SK-N-SH (cell line): ENCODE measurements at regions not wholly inside any gene's neighbourhood (a gene's known extent, or its start where the extent isn't known, plus 50 kb on each side); places are given as distances from the start of the nearest gene placed in this dataset.

Experiments used
- CTCF ChIA-PET: fragments of 300-600, 350-600 bp; formaldehyde crosslinking; extraction: SDS; loops from one replicate; lab custom pipeline; 2021; lab: Yijun Ruan, JAX
- POLR2A ChIA-PET: fragments of 350-600 bp; sonication (Branson Sonifier 250); formaldehyde crosslinking; extraction: SDS; loops from one replicate; lab custom pipeline; 2020; ENCODE audit warnings: antibody characterized with exemption, inconsistent platforms; lab: Yijun Ruan, JAX
- DNase-seq: peaks from one replicate; pipeline ENCODE4 v3.0.0; 2012
- H2AFZ ChIP-seq: fragments of 200-600 bp; sonication (generic); 2 replicates; pipeline ENCODE4 v1.8.1; 2016; ENCODE audit warnings: antibody characterized with exemption, mild to moderate bottlenecking, low read depth
- H3F3A ChIP-seq: fragments of 200-600 bp; sonication (generic); replicated peaks from 2 replicates; pipeline ENCODE3; 2016; ENCODE audit warnings: antibody characterized with exemption, mild to moderate bottlenecking; ENCODE audit not compliant: insufficient read depth
- H3K27ac ChIP-seq, 2 experiments: fragments of 200-500 bp in 1 of 2; fragments of 200-600 bp in 1 of 2; sonication (Bioruptor generic) in 1 of 2; sonication (generic), shearing (Covaris generic) in 1 of 2; 2 replicates each; pipeline versions ENCODE4 v1.5.1 to v1.6.1; 2014 to 2016; ENCODE audit warnings: low read depth in 2 of 2, inconsistent platforms in 1 of 2, low read length in 1 of 2, mild to moderate bottlenecking in 1 of 2, mixed read lengths in 1 of 2
- H3K27me3 ChIP-seq: fragments of 200-600 bp; sonication (generic), shearing (Covaris generic); 2 replicates; pipeline ENCODE4 v1.6.1; 2016; ENCODE audit warnings: mixed run types; ENCODE audit not compliant: insufficient read depth
- H3K36me3 ChIP-seq, 2 experiments: fragments of 200-500 bp in 1 of 2; fragments of 200-600 bp in 1 of 2; sonication (Bioruptor generic) in 1 of 2; sonication (generic) in 1 of 2; replicated peaks in 1 of 2; 2 replicates each; pipeline versions ENCODE3 to v1.5.1; 2014 to 2016; ENCODE audit warnings: low read length in 1 of 2, mild to moderate bottlenecking in 1 of 2; ENCODE audit not compliant: insufficient read depth in 2 of 2, control insufficient read depth in 1 of 2
- H3K4me1 ChIP-seq, 2 experiments: fragments of 200-500 bp in 1 of 2; fragments of 200-600 bp in 1 of 2; sonication (Bioruptor generic) in 1 of 2; sonication (generic), shearing (Covaris generic) in 1 of 2; 2 replicates each; pipeline versions ENCODE4 v1.5.1 to v1.6.1; 2014 to 2016; ENCODE audit warnings: low read depth in 1 of 2, low read length in 1 of 2, mixed run types in 1 of 2; ENCODE audit not compliant: insufficient read depth in 2 of 2, control insufficient read depth in 1 of 2
- H3K4me2 ChIP-seq: fragments of 200-600 bp; sonication (generic), shearing (Covaris generic); 2 replicates; pipeline ENCODE4 v1.6.1; 2017; ENCODE audit warnings: mixed run types
- H3K4me3 ChIP-seq, 2 experiments: fragments of 200-500 bp in 1 of 2; fragments of 200-600 bp in 1 of 2; sonication (Bioruptor generic) in 1 of 2; sonication (generic), shearing (Covaris generic) in 1 of 2; 2 replicates each; pipeline versions ENCODE4 v1.5.1 to v1.8.1; 2014 to 2016; ENCODE audit warnings: low read depth in 2 of 2, inconsistent platforms in 1 of 2, low read length in 1 of 2, mild to moderate bottlenecking in 1 of 2, mixed read lengths in 1 of 2, moderate library complexity in 1 of 2
- H3K79me2 ChIP-seq: fragments of 200-600 bp; sonication (generic); 2 replicates; pipeline ENCODE4 v1.8.1; 2017; ENCODE audit warnings: mild to moderate bottlenecking; ENCODE audit not compliant: insufficient read depth
- H3K9ac ChIP-seq: fragments of 200-600 bp; sonication (generic); 2 replicates; pipeline ENCODE4 v1.6.1; 2017; ENCODE audit warnings: mixed run types
- H3K9me2 ChIP-seq: fragments of 200-600 bp; sonication (generic); 2 replicates; pipeline ENCODE4 v1.6.1; 2017; ENCODE audit warnings: mixed run types
- H3K9me3 ChIP-seq: fragments of 200-600 bp; sonication (generic); 2 replicates; pipeline ENCODE4 v1.6.1; 2017; ENCODE audit warnings: mixed run types, mild to moderate bottlenecking, moderate library complexity
- H4K20me1 ChIP-seq: fragments of 200-600 bp; sonication (generic); 2 replicates; pipeline ENCODE4 v1.6.1; 2017; ENCODE audit warnings: mild to moderate bottlenecking, mixed run types; ENCODE audit not compliant: insufficient read depth
- FOXM1 ChIP-seq: IDR thresholded peaks from 2 replicates; pipeline ENCODE4 v1.4.0; 2012; ENCODE audit warnings: low read depth, mild to moderate bottlenecking
- GABPA ChIP-seq: IDR thresholded peaks from 2 replicates; pipeline ENCODE4 v1.4.0; 2012; ENCODE audit warnings: low read depth, mild to moderate bottlenecking
- PBX3 ChIP-seq: IDR thresholded peaks from 2 replicates; pipeline ENCODE4; 2012
- RAD21 ChIP-seq: IDR thresholded peaks from 2 replicates; pipeline ENCODE4 v1.6.1; 2012; ENCODE audit warnings: mild to moderate bottlenecking, low read length
- RCOR1 ChIP-seq: fragments of 150-350 bp; IDR thresholded peaks from 2 replicates; pipeline ENCODE4 v1.6.1; 2017; ENCODE audit warnings: antibody characterized with exemption, low read length
- RFX5 ChIP-seq: IDR thresholded peaks from 2 replicates; pipeline ENCODE4 v1.6.1; 2012; ENCODE audit warnings: mild to moderate bottlenecking, improper control_type of control experiment, low read length
- RXRA ChIP-seq: IDR thresholded peaks from 2 replicates; pipeline ENCODE4 v1.4.0; 2012; ENCODE audit warnings: low read depth, mild to moderate bottlenecking, borderline replicate concordance
- TAF1 ChIP-seq: IDR thresholded peaks from 2 replicates; pipeline ENCODE4 v1.6.1; 2012; ENCODE audit warnings: low read depth, mild to moderate bottlenecking, low read length, moderate library complexity, borderline replicate concordance
- TEAD4 ChIP-seq: IDR thresholded peaks from 2 replicates; pipeline ENCODE4 v1.4.0; 2012; ENCODE audit warnings: mild to moderate bottlenecking, borderline replicate concordance; ENCODE audit not compliant: insufficient read depth
- USF1 ChIP-seq: IDR thresholded peaks from 2 replicates; pipeline ENCODE4 v1.4.0; 2012; ENCODE audit warnings: low read depth, borderline replicate concordance
- WGBS: methylation state at CpG from one replicate; pipeline ENCODE4 v1.1.6; 2017; ENCODE audit warnings: low lambda C conversion rate; 5-methylcytosine and 5-hydroxymethylcytosine counted together

- WGBS, result 38% methylated on average over 7 of the region's 7 CpGs
Measured at GRCh38 chr11:119935349-119935925, 202.5 kb downstream of the TRIM29 start.

GRCh38 chr11:119934866-119935265 lies 203.0 kb downstream of the TRIM29 start:
- CTCF ChIA-PET, result interaction anchor here (1.1 to 2.0 kb wide), 5 partner anchors 51 to 173 kb away, joined by 3 to 6 read pairs (median 3); no protein-coding TSS in a partner anchor

More at GRCh38 chr11:119935349-119935925, 202.5 kb downstream of the TRIM29 start:
- DNase-seq, result peak; percentile 83
- peaks cover 0 to 29% of the 10 kb centered on the region in 2 experiments; a peak in 2 of 4 replicates for H3K4me1 ChIP-seq
- H3K79me2 ChIP-seq, result no peaks in the 10 kb centered on the region
- POLR2A ChIA-PET, result interaction anchor here (1.2 kb wide), 1 partner anchor 43 kb away, joined by 5 read pairs; no protein-coding TSS in a partner anchor
- CTCF ChIA-PET, result interaction anchor here (0.6 to 2.0 kb wide), 5 partner anchors 12 to 173 kb away, joined by 3 to 6 read pairs (median 3); no protein-coding TSS in a partner anchor
- peak overlapping the region in 1 of 2 experiments; percentile 81; a peak in 2 of 4 replicates for H3K27ac ChIP-seq
- no peak overlapping the region for H3K4me3 ChIP-seq
- H2AFZ ChIP-seq, result no peak overlapping the region
- no peaks in the 10 kb centered on the region for H3K9me2 ChIP-seq
- H3K36me3 ChIP-seq, result no peaks in the 10 kb centered on the region
- no peaks in the 10 kb centered on the region for H4K20me1 ChIP-seq
- no peaks in the 10 kb centered on the region for H3F3A ChIP-seq
- no peak overlapping the region for H3K4me2 ChIP-seq
- TF ChIP-seq RFX5 (no peak), RCOR1 (0 out of 2 replicates have a peak, but pooled peaks have one; percentile 1), FOXM1 (no peak)
- H3K9me3 ChIP-seq, result no peaks in the 10 kb centered on the region
- H3K27me3 ChIP-seq, result no peaks in the 10 kb centered on the region
- no peak overlapping the region for H3K9ac ChIP-seq

GRCh38 chr11:119934267-119934666 lies 203.6 kb downstream of the TRIM29 start:
- H3K9ac ChIP-seq, result no peak overlapping the region
- no peak overlapping the region for H3K4me3 ChIP-seq
- H4K20me1 ChIP-seq, result no peaks in the 10 kb centered on the region
- no peaks in the 10 kb centered on the region for H3F3A ChIP-seq
- CTCF ChIA-PET, result interaction anchor here (1.1 to 1.7 kb wide), 3 partner anchors 8 to 67 kb away, joined by 3 to 5 read pairs (median 3); no protein-coding TSS in a partner anchor
- H3K79me2 ChIP-seq, result no peaks in the 10 kb centered on the region
- no peaks in the 10 kb centered on the region for H3K9me3 ChIP-seq
- H3K27me3 ChIP-seq, result no peaks in the 10 kb centered on the region
- no peak overlapping the region for H2AFZ ChIP-seq
- H3K4me1 ChIP-seq, result peaks cover 0 to 29% of the 10 kb centered on the region in 2 experiments; a peak in 2 of 4 replicates
- H3K9me2 ChIP-seq, result no peaks in the 10 kb centered on the region
- DNase-seq, result no peak
- no peak overlapping the region for H3K4me2 ChIP-seq
- no peak overlapping the region for H3K27ac ChIP-seq
- TF ChIP-seq GABPA (no peak), RAD21 (no peak), RXRA (no peak), PBX3 (no peak), USF1 (no peak), TEAD4 (no peak)
- TF ChIP-seq, all 33 proteins: peak for 0
- H3K36me3 ChIP-seq, result no peaks in the 10 kb centered on the region
- WGBS, result 34% methylated on average over 4 of the region's 4 CpGs
- POLR2A ChIA-PET, result no interaction called here

More at GRCh38 chr11:119934866-119935265, 203.0 kb downstream of the TRIM29 start:
- Histone ChIP-seq H3K9me2 (no peaks in the 10 kb centered on the region), H3K36me3 (no peaks in the 10 kb centered on the region), H3K27ac (peak overlapping the region in 1 of 2 experiments; percentile 81; a peak in 2 of 4 replicates), H3K4me3 (no peak overlapping the region), H3F3A (no peaks in the 10 kb centered on the region), H3K9ac (no peak overlapping the region), H2AFZ (no peak overlapping the region), H3K4me1 (peaks cover 0 to 29% of the 10 kb centered on the region in 2 experiments; a peak in 2 of 4 replicates), H3K4me2 (no peak overlapping the region), H3K79me2 (no peaks in the 10 kb centered on the region), H4K20me1 (no peaks in the 10 kb centered on the region)
- peak; percentile 43 for DNase-seq
- POLR2A ChIA-PET, result interaction anchor here (1.2 kb wide), 1 partner anchor 43 kb away, joined by 5 read pairs; no protein-coding TSS in a partner anchor
- WGBS, result 50% methylated on average over 5 of the region's 5 CpGs
- TF ChIP-seq TAF1, result no peak
- TF ChIP-seq, all 33 proteins: peak for 0
- no peaks in the 10 kb centered on the region for H3K9me3 ChIP-seq
- no peaks in the 10 kb centered on the region for H3K27me3 ChIP-seq
